PFSK-1 (cell line): ENCODE measurements at regions not wholly inside any gene's neighbourhood (a gene's known extent, or its start where the extent isn't known, plus 50 kb on each side); places are given as distances from the start of the nearest gene placed in this dataset.

Experiments used
- FOXP2 ChIP-seq: optimal IDR thresholded peaks from 2 replicates; pipeline ENCODE3; 2011; ENCODE audit warnings: borderline replicate concordance, control low read depth, inconsistent platforms; ENCODE audit not compliant: insufficient read depth; ENCODE audit errors: extremely low read length, extremely low read depth
- POLR2AphosphoS5 ChIP-seq: IDR thresholded peaks from 2 replicates; pipeline ENCODE4 v1.6.1; 2012; ENCODE audit warnings: low read depth, mild to moderate bottlenecking, control low read depth, low read length, moderate library complexity
- REST ChIP-seq, 2 experiments: IDR thresholded peaks; 2 replicates each; pipeline versions ENCODE4 v1.6.1 to v1.8.0; 2011 to 2012; ENCODE audit warnings: low read depth in 2 of 2, low read length in 2 of 2, control low read depth in 1 of 2, inconsistent platforms in 1 of 2, mild to moderate bottlenecking in 1 of 2, moderate library complexity in 1 of 2; ENCODE audit not compliant: insufficient read depth in 1 of 2
- SIN3A ChIP-seq: IDR thresholded peaks from 2 replicates; pipeline ENCODE4 v1.6.1; 2012; ENCODE audit warnings: mild to moderate bottlenecking, low read length, moderate library complexity, borderline replicate concordance; ENCODE audit not compliant: insufficient read depth
- TAF1 ChIP-seq: IDR thresholded peaks from 2 replicates; pipeline ENCODE4 v1.6.1; 2012; ENCODE audit warnings: low read length, control low read depth, borderline replicate concordance; ENCODE audit not compliant: insufficient read depth

GRCh38 chr1:187294421-187295201, 465.9 kb downstream of the PLA2G4A start:
- no peak for TF ChIP-seq TAF1
- TF ChIP-seq POLR2AphosphoS5 = no peak
- no peak for TF ChIP-seq REST (IDR thresholded peaks at IDR 0.05; ENCODE audit: insufficient read depth in 1 of 2, low read depth in 2 of 2, low read length in 2 of 2)
- no peak for TF ChIP-seq SIN3A
- TF ChIP-seq FOXP2 = no peak
